NCI-H524 (cell line): ENCODE measurements at regions not wholly inside any gene's neighbourhood (a gene's known extent, or its start where the extent isn't known, plus 50 kb on each side); places are given as distances from the start of the nearest gene placed in this dataset.
"Not testable (repeated sequence)": the region's sequence is repeated elsewhere in the genome, so short reads cannot be mapped to it uniquely, and the experiment has no call there.

ENCODE experiments used
- DNase-seq, 2 experiments: peaks; one replicate each; lab custom pipeline; 2025; lab: John Stamatoyannopoulos, UW

- DNase-seq: no peak
Measured at GRCh38 chr5:90285581-90285980, 124.0 kb downstream of the CETN3 start.

GRCh38 chr5:90284375-90284774 is 125.2 kb downstream of the CETN3 start:
- DNase-seq: no peak

- DNase-seq: no peak
Measured at GRCh38 chr5:90279091-90279490, 130.5 kb downstream of the CETN3 start.

GRCh38 chr5:90274216-90274615 is 135.3 kb downstream of the CETN3 start:
- DNase-seq: no peak

- no peak for DNase-seq
Measured at GRCh38 chr5:90267646-90268045, 141.9 kb downstream of the CETN3 start.

GRCh38 chr5:90265545-90265857 is 144.1 kb downstream of the CETN3 start:
- no peak for DNase-seq

GRCh38 chr5:90264689-90265544 is 144.6 kb downstream of the CETN3 start:
- DNase-seq: peak; percentile 30 to 69

- no peak for DNase-seq
Measured at GRCh38 chr5:90263102-90263820, 146.3 kb downstream of the CETN3 start.

GRCh38 chr5:90251447-90251846 is 158.1 kb downstream of the CETN3 start:
- DNase-seq: no peak

- DNase-seq: no peak
Measured at GRCh38 chr5:90248640-90249039, 160.9 kb downstream of the CETN3 start.

GRCh38 chr5:90243848-90244247 is 165.7 kb downstream of the CETN3 start:
- not testable (repeated sequence) for DNase-seq

GRCh38 chr5:90233476-90233875 is 176.1 kb downstream of the CETN3 start:
- no peak for DNase-seq

GRCh38 chr5:90231688-90232087 is 177.9 kb downstream of the CETN3 start:
- DNase-seq: no peak

- no peak for DNase-seq
Measured at GRCh38 chr5:90227683-90228082, 181.9 kb downstream of the CETN3 start.

- no peak for DNase-seq
Measured at GRCh38 chr5:90226433-90227099, 183.0 kb downstream of the CETN3 start.

GRCh38 chr5:90224342-90224741 is 185.2 kb downstream of the CETN3 start:
- no peak for DNase-seq

- no peak for DNase-seq
Measured at GRCh38 chr5:90223756-90224155, 185.8 kb downstream of the CETN3 start.

GRCh38 chr5:90221951-90222350 is 187.6 kb downstream of the CETN3 start:
- no peak for DNase-seq

GRCh38 chr5:90220554-90220953 is 189.0 kb downstream of the CETN3 start:
- DNase-seq: no peak

- no peak for DNase-seq
Measured at GRCh38 chr5:90214991-90215390, 194.6 kb downstream of the CETN3 start.

GRCh38 chr5:90208323-90208722 is 201.2 kb downstream of the CETN3 start:
- not testable (repeated sequence) for DNase-seq

- DNase-seq: no peak
Measured at GRCh38 chr5:90201923-90202322, 207.6 kb downstream of the CETN3 start.
